ENCODE measurements at regions not wholly inside any gene's neighbourhood (a gene's known extent, or its start where the extent isn't known, plus 50 kb on each side); places are given as distances from the start of the nearest gene placed in this dataset.

DNA sequence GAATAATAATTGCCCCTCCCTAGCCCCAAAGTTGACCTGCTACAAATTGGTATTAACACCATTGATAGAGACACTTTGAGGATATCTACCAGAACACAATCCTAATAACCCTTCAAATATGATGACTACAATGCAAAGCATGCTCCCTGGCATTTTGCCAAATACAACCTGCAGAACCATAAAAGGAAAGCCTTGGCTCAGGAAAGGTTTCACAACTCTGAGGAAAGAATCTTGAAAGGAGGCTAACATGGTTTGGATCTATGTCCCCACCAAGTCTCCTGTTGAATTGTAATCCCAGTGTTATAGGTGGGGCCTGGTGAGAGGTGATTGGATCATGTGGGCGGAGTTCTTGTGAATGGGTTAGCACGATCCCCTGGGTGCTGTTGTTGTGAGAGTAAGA is 140.4 kb upstream of the ARHGAP42 start:
- TF ChIP-seq, protein P1, sequence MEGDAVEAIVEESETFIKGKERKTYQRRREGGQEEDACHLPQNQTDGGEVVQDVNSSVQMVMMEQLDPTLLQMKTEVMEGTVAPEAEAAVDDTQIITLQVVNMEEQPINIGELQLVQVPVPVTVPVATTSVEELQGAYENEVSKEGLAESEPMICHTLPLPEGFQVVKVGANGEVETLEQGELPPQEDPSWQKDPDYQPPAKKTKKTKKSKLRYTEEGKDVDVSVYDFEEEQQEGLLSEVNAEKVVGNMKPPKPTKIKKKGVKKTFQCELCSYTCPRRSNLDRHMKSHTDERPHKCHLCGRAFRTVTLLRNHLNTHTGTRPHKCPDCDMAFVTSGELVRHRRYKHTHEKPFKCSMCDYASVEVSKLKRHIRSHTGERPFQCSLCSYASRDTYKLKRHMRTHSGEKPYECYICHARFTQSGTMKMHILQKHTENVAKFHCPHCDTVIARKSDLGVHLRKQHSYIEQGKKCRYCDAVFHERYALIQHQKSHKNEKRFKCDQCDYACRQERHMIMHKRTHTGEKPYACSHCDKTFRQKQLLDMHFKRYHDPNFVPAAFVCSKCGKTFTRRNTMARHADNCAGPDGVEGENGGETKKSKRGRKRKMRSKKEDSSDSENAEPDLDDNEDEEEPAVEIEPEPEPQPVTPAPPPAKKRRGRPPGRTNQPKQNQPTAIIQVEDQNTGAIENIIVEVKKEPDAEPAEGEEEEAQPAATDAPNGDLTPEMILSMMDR (IDR thresholded peaks at IDR 0.05): no peak
- TF ChIP-seq POLR2A (IDR thresholded peaks at IDR 0.05): no peak
